ENCODE measurements at regions not wholly inside any gene's neighbourhood (a gene's known extent, or its start where the extent isn't known, plus 50 kb on each side); places are given as distances from the start of the nearest gene placed in this dataset.
"Not testable (repeated sequence)": the region's sequence is repeated elsewhere in the genome, so short reads cannot be mapped to it uniquely, and the experiment has no call there.

GRCh38 chr5:145450286-145450885, 384.8 kb downstream of the PRELID2 start:
- no peak for DNase-seq
- no peak overlapping the region for H3K4me3 ChIP-seq
- no peak for TF ChIP-seq CTCF (IDR thresholded peaks at IDR 0.05; ENCODE audit: borderline replicate concordance)
- H3K27ac ChIP-seq (replicated peaks), result no peak overlapping the region
- no peaks in the 10 kb centered on the region for H3K36me3 ChIP-seq
- H3K9me3 ChIP-seq (replicated peaks), result peaks cover 33% of the 10 kb centered on the region
- intact Hi-C loops (cut with micrococcal nuclease), result no loop called here
- H3K27me3 ChIP-seq (ENCODE audit: low read depth), result no peaks in the 10 kb centered on the region
- H3K4me1 ChIP-seq, result no peaks in the 10 kb centered on the region

GRCh38 chr5:145449794-145450193, 385.3 kb downstream of the PRELID2 start:
- Histone ChIP-seq H3K4me3 (no peak overlapping the region), H3K27me3 (ENCODE audit: low read depth) (no peaks in the 10 kb centered on the region), H3K27ac (replicated peaks) (no peak overlapping the region), H3K4me1 (no peaks in the 10 kb centered on the region), H3K9me3 (replicated peaks) (peaks cover 28% of the 10 kb centered on the region), H3K36me3 (no peaks in the 10 kb centered on the region)
- TF ChIP-seq CTCF (IDR thresholded peaks at IDR 0.05; ENCODE audit: borderline replicate concordance), result no peak
- intact Hi-C loops (cut with micrococcal nuclease), result no loop called here
- DNase-seq, result no peak

- intact Hi-C loops (cut with micrococcal nuclease); H3K4me3 ChIP-seq: not testable (repeated sequence)
Observed at GRCh38 chr5:145446875-145447274, 388.3 kb downstream of the PRELID2 start.

GRCh38 chr5:145446412-145446811, 388.7 kb downstream of the PRELID2 start:
- Histone ChIP-seq H3K27ac (replicated peaks) (no peak overlapping the region), H3K27me3 (ENCODE audit: low read depth) (no peaks in the 10 kb centered on the region), H3K9me3 (replicated peaks) (peaks cover 18% of the 10 kb centered on the region), H3K36me3 (no peaks in the 10 kb centered on the region), H3K4me1 (no peaks in the 10 kb centered on the region), H3K4me3 (no peak overlapping the region)
- intact Hi-C loops (cut with micrococcal nuclease), result no loop called here
- TF ChIP-seq CTCF (IDR thresholded peaks at IDR 0.05; ENCODE audit: borderline replicate concordance), result no peak
- no peak for DNase-seq

More at GRCh38 chr5:145446875-145447274, 388.3 kb downstream of the PRELID2 start:
- not testable (repeated sequence) for H3K27me3 ChIP-seq (ENCODE audit: low read depth); H3K36me3 ChIP-seq; H3K4me1 ChIP-seq; H3K27ac ChIP-seq (replicated peaks); DNase-seq
- peaks cover 18% of the 10 kb centered on the region for H3K9me3 ChIP-seq (replicated peaks)

GRCh38 chr5:145445027-145445426, 390.1 kb downstream of the PRELID2 start:
- no peak for TF ChIP-seq CTCF (IDR thresholded peaks at IDR 0.05; ENCODE audit: borderline replicate concordance)
- intact Hi-C loops (cut with micrococcal nuclease), result no loop called here
- Histone ChIP-seq H3K4me1 (no peaks in the 10 kb centered on the region), H3K27me3 (ENCODE audit: low read depth) (no peaks in the 10 kb centered on the region), H3K36me3 (no peaks in the 10 kb centered on the region), H3K27ac (replicated peaks) (no peak overlapping the region), H3K9me3 (replicated peaks) (peaks cover 18% of the 10 kb centered on the region), H3K4me3 (no peak overlapping the region)
- no peak for DNase-seq

GRCh38 chr5:145443964-145444363, 391.2 kb downstream of the PRELID2 start:
- DNase-seq, result no peak
- Histone ChIP-seq H3K36me3 (no peaks in the 10 kb centered on the region), H3K27me3 (ENCODE audit: low read depth) (no peaks in the 10 kb centered on the region), H3K9me3 (replicated peaks) (peaks cover 7% of the 10 kb centered on the region), H3K4me3 (no peak overlapping the region), H3K4me1 (no peaks in the 10 kb centered on the region), H3K27ac (replicated peaks) (no peak overlapping the region)
- intact Hi-C loops (cut with micrococcal nuclease), result no loop called here
- no peak for TF ChIP-seq CTCF (IDR thresholded peaks at IDR 0.05; ENCODE audit: borderline replicate concordance)
